GM21576 (cell line): ENCODE measurements at regions not wholly inside any gene's neighbourhood (a gene's known extent, or its start where the extent isn't known, plus 50 kb on each side); places are given as distances from the start of the nearest gene placed in this dataset.

ENCODE experiments used
- ATAC-seq: cut with Tn5 transposase; IDR thresholded peaks from one replicate; pipeline ENCODE4 v1.9.1; 2021; ENCODE audit warnings: mild to moderate bottlenecking, moderate library complexity; ENCODE audit not compliant: unreplicated experiment

- no peak for ATAC-seq
Observed at GRCh38 chr4:14513471-14513870, 488.8 kb upstream of the CPEB2 start.

DNA sequence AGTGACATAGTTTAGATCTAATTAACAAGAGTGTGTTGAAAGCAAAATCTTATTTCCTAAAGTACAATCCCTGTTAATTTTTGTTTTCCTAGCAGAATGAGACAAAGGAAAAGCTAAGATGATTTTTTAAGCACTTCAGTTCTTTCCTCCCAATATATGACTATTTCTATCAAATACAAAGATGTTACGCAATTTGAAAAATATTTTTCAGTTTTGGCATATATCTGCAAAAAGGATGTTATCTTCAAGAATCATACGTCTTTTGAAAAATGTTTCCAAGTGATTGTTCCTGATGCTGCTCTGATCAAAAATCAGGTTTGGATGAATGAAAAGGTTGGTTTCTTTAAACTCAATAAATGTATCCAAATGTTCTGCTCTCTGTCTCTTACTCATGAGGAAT lies 486.7 kb upstream of the CPEB2 start:
- ATAC-seq: no peak

DNA sequence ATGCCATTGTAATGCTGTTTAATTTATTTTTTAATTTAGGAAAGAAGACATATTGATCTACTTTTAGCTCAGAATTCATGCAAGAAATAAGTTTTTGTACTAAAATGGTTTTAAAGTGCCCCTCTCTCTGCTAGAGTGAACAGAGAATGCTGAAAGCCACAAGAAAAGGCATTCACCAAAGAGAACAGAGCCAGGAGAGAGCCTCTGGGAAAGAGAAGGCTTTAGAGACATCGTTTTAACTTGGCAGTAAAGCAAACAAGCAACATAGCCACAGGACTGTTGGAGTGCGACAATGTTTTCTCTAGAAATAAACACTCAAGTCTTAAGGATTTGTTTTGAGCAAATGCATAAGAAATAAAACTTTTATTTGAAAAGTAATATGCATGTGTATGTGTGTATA lies 484.1 kb upstream of the CPEB2 start:
- no peak for ATAC-seq

DNA sequence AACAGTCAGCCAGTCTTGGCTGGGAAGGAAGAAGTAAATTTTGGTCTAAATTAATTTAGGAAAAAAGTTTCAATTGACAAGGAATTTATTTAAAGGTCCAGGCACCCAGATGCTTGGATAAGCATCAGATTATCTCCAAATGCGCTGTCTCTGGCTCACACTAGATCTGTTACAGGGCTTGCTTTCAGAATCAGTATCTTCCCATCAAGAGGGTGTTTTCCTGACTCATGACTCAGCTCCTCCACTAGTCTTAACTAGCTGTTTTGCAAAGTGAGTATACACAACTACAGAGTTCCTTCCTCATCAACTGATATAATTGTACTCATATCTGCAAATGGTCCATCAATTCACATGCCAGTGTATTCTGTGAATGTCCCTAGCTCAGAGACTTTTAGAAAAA lies 482.1 kb upstream of the CPEB2 start:
- no peak for ATAC-seq

DNA sequence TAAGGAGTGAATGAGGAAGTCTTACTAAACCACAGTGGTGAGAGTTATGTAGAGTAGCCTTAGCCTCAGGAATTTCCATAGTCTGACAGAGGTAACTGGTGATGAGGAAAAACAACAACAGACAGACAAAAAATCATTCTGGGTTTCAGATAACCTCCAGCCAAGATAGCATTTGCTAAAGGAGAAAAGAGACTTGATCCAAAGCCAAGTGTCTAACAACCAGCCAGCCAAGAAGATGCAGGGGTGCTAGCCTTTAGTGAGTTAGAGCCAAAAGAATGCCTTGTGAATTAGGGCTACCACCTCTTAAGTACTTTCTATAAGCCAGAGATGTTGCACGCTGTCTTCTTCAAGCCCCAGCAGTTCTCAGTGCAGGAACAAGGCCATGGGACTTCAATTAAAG lies 478.0 kb upstream of the CPEB2 start:
- no peak for ATAC-seq

DNA sequence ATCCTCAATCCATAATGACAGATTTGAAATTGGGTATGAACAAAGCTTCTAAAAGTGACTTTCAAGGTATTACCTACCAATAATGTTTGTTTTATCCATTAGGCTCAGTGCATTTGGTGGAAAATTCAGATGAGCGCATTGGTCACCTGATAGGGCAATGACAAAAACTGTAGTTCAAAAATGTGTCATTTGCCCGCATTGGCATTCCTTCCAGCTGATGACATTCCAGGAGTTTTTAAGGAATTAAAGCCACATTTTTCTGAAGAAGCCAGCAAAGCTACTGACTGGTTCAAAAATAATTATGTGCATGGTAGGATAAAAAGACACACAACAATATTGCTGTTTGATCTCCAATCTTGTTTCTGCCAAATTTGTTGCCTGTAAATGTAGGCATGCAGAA lies 473.4 kb upstream of the CPEB2 start:
- no peak for ATAC-seq

GRCh38 chr4:14529653-14530052 lies 472.6 kb upstream of the CPEB2 start:
- ATAC-seq: no peak

- no peak for ATAC-seq
Observed at GRCh38 chr4:14532436-14532835, 469.8 kb upstream of the CPEB2 start.

GRCh38 chr4:14539246-14539645 lies 463.0 kb upstream of the CPEB2 start:
- no peak for ATAC-seq

GRCh38 chr4:14545163-14545562 lies 457.1 kb upstream of the CPEB2 start:
- no peak for ATAC-seq

DNA sequence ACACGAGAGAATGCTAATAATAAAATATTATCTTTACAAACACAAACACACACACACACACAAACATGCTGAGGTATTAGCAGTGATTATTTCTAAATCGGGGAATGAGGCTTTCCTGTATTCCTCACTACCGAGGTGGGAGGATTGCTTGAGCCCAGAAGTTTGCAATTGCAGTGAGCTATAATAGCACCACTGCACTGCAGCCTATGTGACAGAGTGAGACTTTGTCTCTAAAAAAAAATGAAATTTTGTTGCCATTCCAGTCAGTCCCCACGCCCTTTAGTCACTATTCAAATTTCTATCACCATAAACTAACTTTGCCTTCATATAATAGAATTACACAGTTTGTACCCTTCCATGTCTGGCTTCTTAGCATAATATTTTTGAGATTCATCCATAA lies 456.5 kb upstream of the CPEB2 start:
- ATAC-seq: no peak

DNA sequence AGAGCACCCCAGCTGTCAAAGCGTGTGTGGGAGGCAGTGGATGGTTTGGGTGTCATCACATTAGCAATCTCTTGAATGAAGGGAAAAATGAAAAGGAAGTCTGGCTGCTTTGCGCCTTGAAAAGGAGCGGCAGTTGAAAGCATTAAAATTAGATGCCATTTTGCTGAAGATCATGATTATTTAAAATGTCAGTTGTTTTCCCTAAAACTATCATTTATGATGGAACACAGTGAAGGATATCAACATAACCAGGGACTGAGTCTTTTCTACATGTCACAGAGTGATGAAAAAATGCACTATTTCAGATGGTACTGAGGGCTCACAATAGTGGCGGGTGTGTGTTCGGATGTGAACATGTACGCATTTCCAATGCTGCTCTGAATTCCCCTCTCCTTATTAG lies 450.2 kb upstream of the CPEB2 start:
- ATAC-seq: no peak

DNA sequence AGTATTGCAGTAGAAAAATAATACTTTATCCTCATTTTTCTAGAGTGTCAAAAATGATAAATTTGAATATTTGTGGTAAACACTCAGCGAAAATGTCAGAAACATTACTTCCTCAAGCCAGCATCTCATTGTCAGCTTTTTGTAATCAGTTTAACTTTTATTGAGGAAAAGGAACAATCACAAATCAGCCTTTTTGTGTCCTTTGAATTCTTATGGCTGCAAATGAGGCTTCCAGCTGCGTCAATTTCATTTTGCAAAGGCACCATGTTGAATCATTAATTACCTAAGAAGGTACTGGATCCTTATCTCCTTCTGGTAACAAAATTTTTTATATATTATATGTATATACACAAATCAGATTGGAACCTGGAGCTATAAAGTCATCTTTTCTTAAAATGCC lies 442.6 kb upstream of the CPEB2 start:
- no peak for ATAC-seq

GRCh38 chr4:14560577-14560976 lies 441.7 kb upstream of the CPEB2 start:
- ATAC-seq: no peak

DNA sequence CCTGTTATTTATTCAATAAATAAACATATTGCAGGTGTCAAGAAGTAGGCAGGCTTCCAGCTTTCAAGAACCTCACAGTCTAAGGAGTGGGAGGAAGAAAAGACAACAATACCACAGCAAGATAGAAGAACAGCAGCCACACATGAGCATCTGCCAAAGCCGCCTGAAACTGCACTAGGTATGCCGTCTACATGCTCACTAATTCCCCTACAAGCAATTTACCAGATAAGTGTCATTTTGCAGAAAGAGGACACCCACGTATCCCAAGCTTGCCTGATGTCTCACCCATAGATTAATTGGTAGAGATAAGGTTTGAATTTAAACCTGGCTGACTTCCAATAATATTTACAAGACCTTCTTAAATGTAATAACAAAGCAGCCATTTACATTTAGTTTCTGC lies 439.4 kb upstream of the CPEB2 start:
- ATAC-seq: no peak

DNA sequence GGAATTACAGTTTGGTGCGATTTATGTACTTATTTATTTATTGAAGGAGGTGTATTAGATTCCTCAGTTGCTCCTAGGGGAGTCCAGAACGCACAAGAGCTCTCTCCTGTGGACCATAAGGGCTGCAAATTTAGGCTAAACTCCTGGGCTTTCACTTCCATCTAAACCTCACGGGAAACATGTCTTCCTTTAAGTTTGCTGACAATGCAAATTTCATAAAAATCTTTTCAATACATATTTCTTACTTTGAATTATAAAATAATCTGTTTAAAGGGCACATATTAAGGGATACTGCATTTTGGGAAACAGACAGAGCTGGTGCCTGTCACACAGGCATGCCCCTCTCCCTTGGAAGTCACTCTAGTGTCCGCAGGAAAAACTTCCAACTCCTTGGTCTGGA lies 438.0 kb upstream of the CPEB2 start:
- no peak for ATAC-seq

- no peak for ATAC-seq
Observed at GRCh38 chr4:14566518-14566917, 435.8 kb upstream of the CPEB2 start.

GRCh38 chr4:14568351-14568750 lies 433.9 kb upstream of the CPEB2 start:
- no peak for ATAC-seq

- no peak for ATAC-seq
Observed at GRCh38 chr4:14575289-14575688, 427.0 kb upstream of the CPEB2 start.

DNA sequence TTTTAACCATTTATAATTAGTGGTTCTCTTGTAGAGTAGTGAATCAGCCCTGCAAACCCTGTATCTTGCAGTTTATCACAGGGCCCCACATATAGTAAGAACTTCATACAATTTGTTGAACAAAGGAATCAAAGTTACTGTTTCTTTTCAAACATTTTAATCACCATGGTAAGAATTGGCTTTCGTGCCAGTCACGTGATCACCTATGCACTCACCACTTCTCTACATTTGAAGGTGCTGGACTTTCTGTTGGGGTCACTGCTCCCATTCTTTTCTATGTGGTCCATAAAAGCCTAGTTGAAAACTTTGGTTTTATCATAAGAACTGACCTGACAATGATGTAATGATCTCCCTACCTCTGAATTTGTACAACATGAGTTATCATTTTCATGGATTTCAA lies 426.4 kb upstream of the CPEB2 start:
- ATAC-seq: no peak

DNA sequence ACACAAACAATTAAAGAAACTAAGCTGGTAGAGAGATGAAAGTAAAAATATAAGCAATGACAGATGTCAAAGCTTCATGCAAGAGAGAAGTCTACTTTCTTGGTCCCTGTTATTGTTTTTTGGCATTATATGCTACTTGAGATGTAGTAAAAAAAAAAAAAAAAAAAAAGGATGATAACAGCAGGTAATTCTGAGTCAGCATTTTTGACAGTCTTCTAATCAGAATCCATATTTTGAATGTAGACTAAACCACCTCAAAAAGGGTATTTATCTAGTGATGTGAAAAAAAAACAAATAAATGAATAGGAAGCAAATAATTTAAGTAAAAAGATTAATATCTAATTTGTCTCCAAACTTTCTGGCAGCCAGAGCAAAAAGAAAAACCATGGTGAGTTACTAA lies 422.2 kb upstream of the CPEB2 start:
- ATAC-seq: no peak

DNA sequence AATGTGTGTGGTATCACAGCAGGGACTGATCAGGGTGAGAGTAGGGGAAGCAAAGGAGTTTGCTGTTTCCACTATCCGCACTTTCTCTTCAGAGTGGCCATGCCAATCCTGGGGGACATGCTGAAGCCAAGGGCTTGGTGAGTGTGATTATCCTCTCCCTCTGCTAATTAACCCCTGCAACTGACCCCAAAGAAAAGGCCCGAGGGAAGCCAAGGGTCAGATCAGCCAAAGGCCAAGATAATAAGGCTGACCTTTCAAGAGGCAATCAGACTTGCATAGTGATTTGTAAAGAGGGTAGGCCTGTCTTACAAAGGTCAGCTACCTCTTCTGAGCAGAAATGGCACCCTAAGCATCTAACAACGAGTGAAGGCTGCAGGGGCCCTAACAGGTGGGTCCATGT lies 420.5 kb upstream of the CPEB2 start:
- ATAC-seq: no peak

GRCh38 chr4:14582677-14583076 lies 419.6 kb upstream of the CPEB2 start:
- ATAC-seq: no peak

DNA sequence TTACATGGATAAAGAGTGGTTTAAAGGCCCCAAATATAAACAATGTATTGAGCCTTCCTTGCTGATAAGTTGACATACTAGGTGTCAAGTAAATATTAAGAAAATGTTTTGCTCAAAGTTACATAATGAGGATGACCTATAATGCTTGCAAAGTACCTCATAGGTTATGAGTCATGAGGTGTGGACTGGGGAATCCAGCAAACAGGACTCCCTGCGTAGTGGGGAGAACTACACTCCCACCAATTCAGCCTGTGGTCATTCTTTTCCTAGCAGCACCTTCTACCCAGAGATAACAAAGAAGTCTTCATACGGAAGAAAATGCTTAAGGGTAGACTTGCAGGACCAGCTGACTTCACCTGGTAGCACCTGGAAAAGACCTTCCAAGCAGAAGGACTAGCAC lies 418.9 kb upstream of the CPEB2 start:
- no peak for ATAC-seq
